PC-3 (cell line): ENCODE measurements at regions not wholly inside any gene's neighbourhood (a gene's known extent, or its start where the extent isn't known, plus 50 kb on each side); places are given as distances from the start of the nearest gene placed in this dataset.

Experiments used
- CTCF ChIP-seq: fragments of 300-600 bp; sonication (generic); conservative IDR thresholded peaks from 2 replicates; pipeline ENCODE4 v1.5.1; 2017; ENCODE audit warnings: antibody characterized with exemption, low read depth, mild to moderate bottlenecking, low read length
- EZH2 ChIP-seq: fragments of 300-600 bp; sonication (generic); IDR thresholded peaks from one replicate; pipeline ENCODE4 v1.6.1; 2017; ENCODE audit warnings: antibody characterized with exemption, mild to moderate bottlenecking, low read length; ENCODE audit not compliant: unreplicated experiment
- EZH2phosphoT487 ChIP-seq: fragments of 300-600 bp; sonication (generic); IDR thresholded peaks from 2 replicates; pipeline ENCODE4 v1.6.1; 2018; ENCODE audit warnings: mild to moderate bottlenecking, antibody characterized with exemption, low read length, borderline replicate concordance

GRCh38 chr14:36373982-36374673, 53.7 kb upstream of the MBIP start:
- peak; percentile 93 for TF ChIP-seq CTCF
- no peak for TF ChIP-seq EZH2phosphoT487
- no peak for TF ChIP-seq EZH2
